GM19043 (cell line): ENCODE measurements at regions not wholly inside any gene's neighbourhood (a gene's known extent, or its start where the extent isn't known, plus 50 kb on each side); places are given as distances from the start of the nearest gene placed in this dataset.

Experiments
- ATAC-seq: cut with Tn5 transposase; IDR thresholded peaks from one replicate; pipeline ENCODE4 v1.9.1; 2021; ENCODE audit warnings: low read depth; ENCODE audit not compliant: unreplicated experiment

DNA sequence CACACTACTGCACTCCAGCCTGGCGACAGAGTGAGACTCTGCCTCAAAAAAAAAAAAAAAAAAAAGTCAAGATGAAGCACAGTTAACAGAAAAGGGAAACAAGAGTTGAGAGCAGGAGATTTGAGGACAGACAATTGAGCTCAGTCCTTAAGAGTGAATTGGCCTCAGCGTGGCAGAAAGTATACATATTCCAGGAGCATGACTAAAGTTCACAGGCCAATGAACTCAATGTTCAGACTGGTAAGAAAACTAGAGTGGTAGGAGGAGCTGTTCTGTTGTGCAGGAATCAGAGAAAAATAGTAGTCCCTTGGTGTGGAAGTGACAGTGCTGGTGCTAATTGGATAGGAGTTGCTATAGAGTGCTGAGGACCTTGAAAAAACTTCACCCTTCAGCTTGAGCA is 60.0 kb downstream of the NRN1 start:
- ATAC-seq = no peak

DNA sequence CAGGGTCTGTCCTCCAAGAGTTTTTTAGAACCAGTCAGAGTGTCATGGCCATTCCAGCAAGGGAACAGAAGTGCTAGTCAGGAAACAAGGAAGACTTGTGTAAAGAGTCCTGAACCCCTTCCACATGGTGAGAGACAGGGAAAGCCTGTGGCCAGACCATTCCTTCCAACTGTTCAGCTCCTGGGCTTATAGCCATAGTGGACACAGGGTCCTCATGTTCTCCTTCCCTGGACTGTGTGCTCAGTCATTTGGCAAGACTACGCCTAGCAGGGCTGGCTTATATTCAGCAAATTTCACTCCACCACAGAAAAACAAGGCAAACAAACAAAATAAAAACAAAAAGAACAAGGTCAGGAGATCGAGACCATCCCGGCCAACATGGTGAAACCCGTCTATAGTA is 60.5 kb downstream of the NRN1 start:
- no peak for ATAC-seq

DNA sequence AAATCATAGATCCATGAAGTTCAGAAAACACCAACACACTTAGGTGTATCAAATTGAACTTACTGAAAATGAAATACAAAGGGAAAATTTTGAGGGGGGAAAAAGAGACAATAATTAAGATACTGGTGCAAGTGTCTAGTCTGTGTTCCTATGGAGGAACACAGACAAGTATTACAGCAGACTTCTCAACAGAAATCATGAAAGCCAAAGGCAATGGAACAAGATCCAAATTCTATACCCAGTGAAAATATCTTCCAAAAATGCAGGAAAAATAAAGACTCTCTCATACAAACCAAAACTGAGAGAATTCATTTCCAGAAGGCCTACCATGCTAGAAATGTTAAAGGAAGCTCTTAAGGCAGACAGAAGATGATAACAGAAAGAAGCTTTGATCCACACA is 63.1 kb downstream of the NRN1 start:
- ATAC-seq = no peak

DNA sequence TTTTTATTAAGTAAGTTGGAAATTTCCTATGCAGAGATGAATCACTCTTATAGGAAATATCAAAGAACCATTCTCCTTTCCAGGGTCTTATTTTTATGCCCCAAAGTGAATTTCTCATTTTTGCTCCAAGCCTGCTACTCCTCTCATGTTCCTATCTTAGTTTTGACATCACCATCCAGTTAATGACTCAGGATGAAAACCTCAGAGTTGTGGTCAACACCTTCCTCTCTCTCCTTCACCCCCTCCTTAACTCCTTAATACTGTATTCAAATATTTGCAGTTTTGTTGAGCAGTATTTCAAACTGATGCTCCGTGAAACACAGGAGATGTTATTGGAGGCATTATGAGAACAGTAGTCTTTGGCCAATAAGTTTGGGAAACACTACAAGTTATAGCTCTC is 64.1 kb downstream of the NRN1 start:
- ATAC-seq = no peak

DNA sequence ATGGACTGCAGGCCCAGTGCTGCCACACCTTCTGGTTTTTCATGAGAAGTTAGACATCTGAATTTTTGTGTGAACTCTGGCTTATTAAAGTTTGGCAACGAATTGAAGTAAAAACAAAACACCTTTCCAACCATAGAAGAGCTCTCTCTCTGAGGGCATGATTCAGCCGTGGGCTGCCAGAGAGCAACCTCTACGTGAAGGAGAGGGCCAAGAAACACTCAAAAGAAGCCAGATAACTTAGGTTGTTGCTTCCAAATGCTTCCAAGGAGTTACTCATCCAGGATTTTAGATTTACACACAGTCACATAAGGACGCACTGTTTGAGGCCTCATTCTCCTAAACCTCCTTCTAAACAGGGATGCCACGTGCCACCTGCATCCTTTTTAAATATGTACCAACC is 65.5 kb downstream of the NRN1 start:
- ATAC-seq = no peak

DNA sequence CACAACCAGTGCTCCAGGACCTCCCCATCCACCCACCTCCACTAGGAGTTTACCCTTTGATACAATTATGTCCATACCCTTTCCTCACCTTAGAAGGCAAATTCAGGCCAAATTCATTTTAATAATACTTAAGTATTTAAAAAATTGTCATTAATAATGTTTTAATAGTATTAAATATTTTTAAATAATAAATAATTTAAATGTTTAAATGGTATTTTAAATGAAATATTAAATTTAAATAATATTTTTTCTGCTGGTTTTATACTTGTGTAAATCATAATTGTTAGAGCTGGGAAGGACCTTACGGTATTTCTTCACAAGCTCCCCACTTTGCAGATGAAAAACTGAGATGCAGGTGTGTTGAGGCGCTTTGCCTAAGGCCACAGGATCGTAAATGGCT is 67.8 kb downstream of the NRN1 start:
- ATAC-seq = no peak

DNA sequence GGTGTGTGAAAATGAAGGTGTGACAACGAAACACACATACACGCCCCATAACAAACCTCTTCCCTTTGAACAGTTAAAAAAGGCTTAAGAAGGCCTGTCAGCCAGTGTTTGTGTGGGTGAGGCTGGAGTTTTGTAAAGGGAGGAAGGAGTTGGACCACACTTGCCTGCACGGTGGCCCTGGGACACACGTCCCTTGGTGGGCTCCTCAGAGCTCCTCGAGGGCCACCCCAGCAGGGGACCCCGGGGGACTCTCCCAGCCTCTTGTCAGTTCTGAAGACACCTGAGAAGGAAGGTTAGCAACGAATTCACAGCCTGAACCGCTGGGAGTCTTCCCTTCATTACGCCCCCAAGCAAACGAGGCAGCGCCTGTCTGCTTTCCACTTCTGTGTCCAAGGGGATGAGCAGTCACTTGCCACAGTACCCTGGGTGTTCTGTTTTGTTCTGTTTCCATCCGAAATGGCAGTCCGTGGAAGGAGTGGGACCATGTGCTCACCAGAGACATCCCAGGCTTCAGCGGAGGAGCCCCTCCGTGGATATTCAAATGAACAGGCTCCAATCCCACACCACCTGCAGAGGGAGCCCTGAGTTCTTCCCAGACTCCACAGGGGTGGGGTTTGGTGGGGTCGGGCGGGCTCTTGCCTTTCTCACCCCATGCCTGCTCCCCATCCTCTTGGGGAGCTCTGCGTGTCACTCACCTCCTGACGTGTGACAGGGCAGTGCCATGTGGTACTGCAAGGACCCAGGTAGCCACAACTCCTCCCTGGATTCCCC is 68.6 kb downstream of the NRN1 start:
- ATAC-seq = no peak

DNA sequence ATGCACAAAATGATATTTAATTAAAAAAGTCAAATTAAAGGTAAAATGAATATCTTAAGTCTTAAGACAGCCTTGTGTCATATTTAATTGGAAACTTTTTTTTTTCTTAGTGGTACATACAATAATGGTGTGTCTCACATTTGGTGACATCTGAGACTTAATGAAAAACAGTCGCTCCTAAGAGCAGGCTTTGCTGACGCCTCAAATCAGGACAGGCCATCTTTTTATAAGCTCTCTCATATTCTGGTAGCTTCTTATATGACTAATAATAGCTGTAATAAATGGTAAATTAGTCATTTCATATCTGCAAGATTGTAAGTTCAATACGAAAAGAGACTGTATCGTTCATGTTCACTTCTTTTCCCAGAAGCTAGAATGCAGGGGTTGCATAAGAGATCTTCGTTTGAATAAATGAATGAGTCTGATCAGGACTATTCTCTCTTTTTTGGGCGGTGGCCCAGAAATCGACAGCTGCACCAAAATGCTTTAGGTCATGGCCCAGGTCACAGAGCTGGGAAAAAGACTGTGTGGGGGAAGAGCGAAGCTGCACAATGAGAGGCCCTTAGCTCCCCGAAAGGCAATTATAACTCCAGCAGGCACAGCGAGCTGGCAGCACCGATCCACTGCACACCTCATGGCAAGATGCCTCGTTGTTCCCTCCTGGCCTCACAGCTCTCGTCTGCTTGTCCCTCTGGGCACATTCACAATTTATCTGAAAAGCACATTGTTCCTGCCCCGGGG is 69.4 kb downstream of the NRN1 start:
- ATAC-seq = no peak

DNA sequence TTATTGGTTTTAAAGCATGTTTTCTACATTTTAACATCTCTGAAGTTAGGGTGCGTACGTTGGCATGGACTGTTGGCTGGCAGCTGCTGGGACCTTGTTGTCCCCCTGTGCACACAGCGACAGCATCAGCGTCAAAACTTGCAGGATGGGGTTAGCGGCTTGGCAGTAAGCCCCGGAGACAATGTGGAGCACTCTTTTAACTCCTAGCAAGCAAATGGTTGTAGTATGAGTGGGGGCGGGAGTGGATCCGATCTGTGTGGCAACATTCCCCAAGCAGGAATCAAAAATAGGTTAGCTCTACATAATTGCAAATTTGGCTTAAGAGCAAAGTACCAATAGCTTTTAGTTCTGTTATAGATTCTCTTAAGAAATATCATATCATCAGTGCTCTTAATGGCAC is 70.1 kb downstream of the NRN1 start:
- no peak for ATAC-seq

DNA sequence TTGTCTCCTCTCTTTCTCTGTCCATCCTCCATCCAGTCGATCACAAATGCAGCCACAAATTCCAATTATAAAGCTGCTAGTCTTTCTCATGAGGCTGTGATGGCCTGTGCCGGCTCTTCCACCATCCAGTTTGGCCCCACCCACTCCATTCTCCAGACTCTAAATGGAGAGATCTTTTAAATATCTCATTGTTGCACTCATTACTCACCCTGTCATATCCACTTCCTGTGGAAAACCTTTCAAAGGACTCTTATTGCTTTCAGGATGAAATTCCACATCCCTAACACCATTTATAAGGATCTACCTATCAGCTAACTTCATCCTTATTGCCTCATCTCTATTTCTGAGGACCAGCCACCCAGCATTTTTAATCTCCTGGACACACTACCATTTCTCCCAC is 70.6 kb downstream of the NRN1 start:
- ATAC-seq = no peak

DNA sequence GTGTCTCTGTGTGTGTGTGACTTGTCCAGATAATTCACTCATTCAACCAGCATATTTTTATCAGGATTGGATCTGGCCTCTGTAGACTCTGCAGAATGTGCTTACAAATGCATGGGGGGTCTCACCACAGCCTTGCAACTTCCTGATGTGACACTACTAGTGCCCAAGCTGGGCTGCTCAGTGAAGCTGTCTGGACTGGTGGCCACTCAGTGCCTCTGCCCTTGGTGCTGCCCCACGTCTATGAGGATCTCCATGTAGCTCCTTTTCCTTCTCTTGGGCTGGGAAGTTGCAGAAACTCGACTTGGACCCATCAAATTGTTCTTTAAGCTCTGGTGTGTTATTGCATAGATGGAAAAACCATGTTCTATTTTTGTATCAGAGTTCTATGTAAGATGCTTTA is 75.8 kb downstream of the NRN1 start:
- no peak for ATAC-seq

DNA sequence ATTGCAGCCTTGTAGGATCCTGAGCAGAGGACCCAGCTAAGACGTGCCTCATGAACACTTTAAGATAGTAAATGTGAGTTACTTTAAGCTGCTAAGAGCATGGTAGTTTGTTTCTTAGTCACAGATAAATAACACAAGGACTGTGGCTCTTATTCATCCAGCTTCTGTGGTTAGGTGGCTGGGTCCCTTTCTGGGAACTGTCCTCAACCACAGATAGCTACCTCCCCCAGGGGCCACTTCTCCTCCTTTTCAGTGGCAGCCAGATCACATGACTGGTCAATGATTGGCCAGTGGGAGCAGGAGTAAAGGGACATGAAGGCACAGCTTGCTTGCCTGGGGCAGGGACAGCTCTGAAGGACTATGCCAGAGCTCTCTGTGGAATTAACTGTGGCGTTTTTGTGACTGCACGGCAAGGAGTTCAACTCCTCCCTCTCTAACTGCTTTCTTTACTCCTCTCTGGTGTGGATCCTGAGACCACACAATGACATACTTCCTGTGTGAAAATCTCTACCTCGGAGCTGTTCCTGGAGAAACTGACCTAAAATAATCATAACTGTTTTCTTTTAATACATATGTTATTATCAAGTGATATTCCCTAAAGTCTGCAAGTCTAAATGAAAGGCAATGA is 76.5 kb downstream of the NRN1 start:
- no peak for ATAC-seq

DNA sequence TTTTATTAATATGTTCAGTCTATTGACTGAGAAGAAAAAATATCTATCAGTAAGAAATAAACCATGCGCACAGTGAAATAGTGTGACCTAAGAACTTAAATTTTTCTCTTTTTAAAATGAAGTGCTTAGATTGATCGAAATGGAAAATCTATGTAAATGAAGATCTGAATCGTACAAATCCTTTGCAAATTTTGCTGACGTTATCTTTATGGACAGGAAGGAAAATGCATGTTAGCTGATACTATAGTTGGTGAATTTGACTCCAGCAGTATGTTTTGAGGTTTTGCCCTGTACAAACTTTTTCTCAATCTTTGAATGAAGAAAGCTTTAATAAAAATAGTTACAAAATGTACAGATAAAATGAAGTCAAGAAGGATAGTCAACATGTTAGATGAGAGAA is 82.9 kb downstream of the NRN1 start:
- no peak for ATAC-seq

DNA sequence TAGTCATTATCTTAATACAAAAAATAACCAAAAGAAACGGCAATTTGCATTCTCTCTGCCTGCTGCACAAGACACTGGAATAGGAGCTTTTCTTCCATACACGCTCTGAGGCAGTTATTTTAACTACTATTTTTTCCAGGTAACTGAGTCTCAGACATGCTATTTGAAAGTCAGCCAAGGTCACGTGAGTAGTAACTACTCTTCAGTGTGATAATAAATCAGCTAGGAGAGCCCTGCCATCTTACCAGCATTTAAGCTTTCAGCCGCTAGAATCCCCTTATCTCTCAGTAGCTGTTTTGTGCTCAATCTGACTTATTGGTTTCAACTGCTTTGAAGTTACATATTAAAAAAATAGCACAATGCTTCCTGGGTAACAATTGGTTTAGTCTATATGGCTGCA is 84.5 kb downstream of the NRN1 start:
- no peak for ATAC-seq

DNA sequence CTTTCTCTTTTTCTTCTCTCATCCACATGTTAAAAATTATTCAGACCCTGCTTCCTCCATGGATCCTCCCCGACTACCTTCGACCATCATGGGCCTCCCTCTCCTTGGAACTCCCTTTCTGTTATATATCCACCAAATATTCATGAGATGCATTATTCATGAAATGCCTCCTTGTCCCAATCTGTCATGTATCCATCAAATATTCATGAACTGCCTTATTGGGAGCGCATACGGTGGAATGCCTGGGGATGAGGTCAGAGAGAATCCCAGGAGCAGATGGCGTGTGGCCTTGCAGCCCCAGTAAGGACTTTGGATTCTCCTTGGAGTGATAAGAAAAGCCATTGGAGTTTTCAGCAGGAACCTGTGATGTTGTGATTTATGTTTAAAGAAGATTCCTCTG is 97.0 kb downstream of the NRN1 start:
- ATAC-seq = no peak

DNA sequence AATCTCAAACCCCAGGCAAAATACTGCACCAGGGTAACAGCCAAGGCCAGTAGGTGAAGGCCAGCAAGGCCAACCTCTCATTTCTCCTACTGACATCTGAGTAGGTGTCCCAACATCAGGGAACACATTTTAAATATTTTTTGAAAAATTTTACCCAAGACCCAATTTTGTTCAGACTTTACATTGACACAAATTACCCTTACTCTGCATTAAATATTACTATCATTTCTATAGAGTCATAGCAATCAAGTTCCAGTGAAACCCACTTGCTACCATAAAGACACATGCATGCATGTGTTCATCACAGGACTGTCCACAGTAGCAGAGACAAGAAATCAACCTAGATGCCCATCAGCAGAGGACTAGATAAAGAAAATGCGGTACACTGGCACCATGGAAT is 99.9 kb downstream of the NRN1 start:
- no peak for ATAC-seq

DNA sequence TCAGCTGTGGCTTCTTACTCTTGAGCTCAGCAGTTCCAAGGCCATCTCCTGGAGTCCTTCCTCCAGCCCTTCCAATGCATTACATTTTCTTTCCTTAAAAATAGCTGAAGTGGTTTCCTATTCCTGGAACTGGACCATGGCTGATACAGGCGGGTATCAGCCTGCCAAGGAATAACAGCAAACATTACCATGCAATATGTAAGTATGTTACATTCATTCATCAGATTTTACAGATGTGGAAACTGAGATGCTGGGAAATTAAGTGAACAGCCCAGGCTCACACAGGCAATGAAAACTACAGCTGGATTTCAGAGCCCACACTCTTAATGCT is 100.4 kb downstream of the NRN1 start:
- ATAC-seq = no peak

DNA sequence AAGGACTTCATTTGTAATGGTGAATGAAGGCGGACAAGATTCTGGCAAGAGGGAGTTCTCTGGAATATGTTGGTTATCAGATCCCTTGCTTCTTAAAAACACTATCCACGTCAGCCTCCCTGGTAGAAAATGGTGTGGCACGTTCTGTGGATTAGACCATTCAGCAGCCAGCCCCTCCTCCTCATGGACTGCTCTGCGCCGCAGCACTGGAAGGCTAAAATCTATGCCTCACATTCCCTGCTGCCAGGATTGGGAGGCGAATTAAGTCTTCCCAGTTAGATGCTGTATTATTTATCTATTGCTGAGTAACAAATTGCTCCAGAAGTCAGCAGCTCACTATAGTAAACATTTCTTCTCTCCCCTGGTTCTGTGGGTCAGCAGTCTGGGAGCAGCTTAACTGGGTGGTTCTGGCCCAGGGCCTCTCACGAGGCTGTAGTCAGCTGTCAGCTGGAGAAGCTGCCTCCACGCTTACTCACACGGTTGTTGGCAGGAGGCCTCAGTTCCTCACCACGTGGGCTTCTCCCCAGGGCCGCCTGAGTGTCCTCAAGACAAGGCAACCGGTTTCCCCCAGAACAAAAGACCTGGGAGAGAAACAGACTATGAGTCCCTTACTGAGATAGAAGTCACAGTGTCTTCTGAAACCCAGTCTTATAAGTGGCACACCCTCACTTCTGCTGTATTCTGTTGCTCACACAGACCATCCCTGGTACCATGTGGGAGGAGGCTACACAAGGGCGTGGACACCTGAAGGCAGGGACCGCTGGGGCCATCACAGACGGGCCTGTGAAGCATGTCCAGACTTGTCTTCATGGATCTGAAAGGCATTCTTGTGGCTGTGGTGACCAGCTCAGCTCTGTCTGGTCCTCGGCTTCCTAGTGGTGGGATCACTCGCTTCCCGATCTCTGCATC is 101.0 kb downstream of the NRN1 start:
- no peak for ATAC-seq

DNA sequence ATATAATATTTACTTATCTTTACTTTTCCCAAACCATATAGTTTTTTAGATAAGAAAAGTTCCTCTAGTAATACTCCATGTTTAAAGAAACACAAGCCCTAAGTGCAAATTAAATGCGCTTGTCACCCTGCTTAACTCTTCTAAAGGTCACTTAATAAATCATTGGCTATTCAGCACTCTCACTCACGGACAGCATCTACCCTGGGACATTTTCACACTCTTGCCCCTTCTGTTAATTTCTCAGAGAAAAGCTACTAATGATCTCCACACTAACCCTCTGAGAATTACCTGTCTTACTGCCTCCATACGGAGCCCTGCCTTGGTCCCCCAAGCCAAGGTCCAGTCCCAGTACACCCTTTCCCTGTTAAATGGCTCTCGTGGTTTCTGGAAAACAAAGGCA is 102.2 kb downstream of the NRN1 start:
- no peak for ATAC-seq

DNA sequence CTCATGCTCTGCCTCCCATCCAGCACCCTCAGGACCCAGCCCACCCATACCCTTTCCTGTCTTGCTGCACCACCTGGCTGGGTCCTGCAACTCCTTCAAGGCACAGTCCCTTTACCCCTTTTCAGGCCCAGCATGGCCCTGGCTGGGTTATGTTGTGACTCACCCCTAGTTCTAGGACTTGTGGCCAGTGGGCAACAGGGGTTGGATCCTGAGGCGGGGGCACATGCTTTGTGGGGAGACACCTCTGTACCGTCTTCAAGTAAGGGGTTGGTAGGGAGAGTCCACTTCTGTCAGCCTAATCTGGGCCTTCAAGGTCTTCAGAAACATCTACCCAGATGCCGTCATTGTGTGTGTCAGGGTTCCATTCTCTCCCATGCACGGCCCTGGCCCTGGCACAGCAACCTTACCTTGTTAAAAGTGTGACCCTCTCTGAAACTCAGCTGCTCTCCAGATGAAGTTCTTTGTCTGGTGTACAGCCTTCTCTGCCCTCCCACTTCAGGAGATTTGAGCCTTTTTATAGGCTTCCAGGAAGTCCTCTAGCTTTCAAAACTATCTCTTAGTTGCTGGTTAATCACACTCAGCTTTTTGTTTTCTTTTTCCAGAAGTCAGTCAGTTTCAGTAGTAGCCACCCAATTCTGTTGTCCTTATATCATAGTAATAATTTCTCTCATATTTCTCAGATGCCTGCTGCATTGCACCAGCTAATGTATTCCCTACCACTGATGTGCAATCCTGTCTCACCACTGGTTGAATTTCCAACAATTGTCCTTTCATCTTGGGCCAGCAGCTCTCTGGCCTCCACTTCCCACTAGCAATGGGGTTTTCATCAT is 107.3 kb downstream of the NRN1 start:
- no peak for ATAC-seq
